Muscle layer of colon (tissue), 2 donors: ENCODE measurements at regions not wholly inside any gene's neighbourhood (a gene's known extent, or its start where the extent isn't known, plus 50 kb on each side); places are given as distances from the start of the nearest gene placed in this dataset.

ENCODE experiments used
- H3K27ac ChIP-seq: one replicate; pipeline ENCODE4 v1.7.0; 2013; ENCODE audit warnings: low read depth, mild to moderate bottlenecking, low read length, moderate library complexity
- H3K27me3 ChIP-seq, 2 donors: one replicate each; pipeline ENCODE4 v1.7.0; 2013; ENCODE audit warnings: low read length in 2 of 2, mild to moderate bottlenecking in 2 of 2; ENCODE audit not compliant: insufficient read depth in 2 of 2, control insufficient read depth in 1 of 2
- H3K36me3 ChIP-seq: one replicate; pipeline ENCODE4 v1.7.0; 2013; ENCODE audit warnings: mild to moderate bottlenecking, low read length; ENCODE audit not compliant: insufficient read depth
- H3K4me1 ChIP-seq: one replicate; pipeline ENCODE4 v1.7.0; 2013; ENCODE audit warnings: mild to moderate bottlenecking, low read length; ENCODE audit not compliant: insufficient read depth
- H3K4me3 ChIP-seq, 2 donors: one replicate each; pipeline ENCODE4 v1.7.0; 2013; ENCODE audit warnings: low read length in 2 of 2, low read depth in 1 of 2, mild to moderate bottlenecking in 1 of 2, moderate library complexity in 1 of 2
- H3K9ac ChIP-seq: one replicate; pipeline ENCODE4 v1.7.0; 2013; ENCODE audit warnings: low read length
- H3K9me3 ChIP-seq: one replicate; pipeline ENCODE4 v1.7.0; 2013; ENCODE audit warnings: mild to moderate bottlenecking, low read length
- donor health status: abdominal sarcoma.
- donor health status: Adenocarcinoma of cecum.

DNA sequence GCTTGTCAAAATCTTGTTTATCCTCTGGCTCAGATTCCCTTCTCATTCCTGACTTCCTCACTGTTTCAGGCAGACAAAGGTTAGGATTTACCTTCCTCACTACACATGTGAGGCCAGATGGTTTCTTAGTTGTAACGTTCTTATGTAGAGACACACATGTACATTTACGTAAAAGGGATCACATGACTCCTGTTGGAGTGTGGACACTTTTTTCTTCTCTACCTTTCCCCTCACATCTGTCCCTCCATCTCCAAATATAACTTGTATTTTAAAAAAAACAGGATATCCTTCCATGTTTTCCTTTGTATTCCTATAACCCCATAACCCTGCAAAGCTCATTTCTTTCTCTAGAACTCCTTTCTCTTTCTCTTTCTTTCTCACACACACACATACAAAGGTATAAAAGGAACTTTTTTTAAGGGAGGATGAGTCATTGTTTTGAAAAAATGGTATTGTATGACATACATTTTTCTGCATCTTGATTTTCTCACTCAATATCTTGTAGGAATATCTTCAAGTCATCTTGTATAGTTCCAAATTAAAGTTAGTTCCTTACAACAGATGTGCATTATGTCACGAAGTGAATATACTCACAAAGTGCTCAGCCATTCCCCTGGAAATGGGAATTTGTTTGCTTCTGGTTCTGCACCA, 78.2 kb upstream of the SULF2 start:
- Histone ChIP-seq H3K4me1 (peaks cover under 1% of the 10 kb centered on the region), H3K9me3 (no peaks in the 10 kb centered on the region), H3K27me3 (no peaks in the 10 kb centered on the region), H3K36me3 (no peaks in the 10 kb centered on the region), H3K9ac (no peak overlapping the region), H3K4me3 (no peak overlapping the region), H3K27ac (no peak overlapping the region)

DNA sequence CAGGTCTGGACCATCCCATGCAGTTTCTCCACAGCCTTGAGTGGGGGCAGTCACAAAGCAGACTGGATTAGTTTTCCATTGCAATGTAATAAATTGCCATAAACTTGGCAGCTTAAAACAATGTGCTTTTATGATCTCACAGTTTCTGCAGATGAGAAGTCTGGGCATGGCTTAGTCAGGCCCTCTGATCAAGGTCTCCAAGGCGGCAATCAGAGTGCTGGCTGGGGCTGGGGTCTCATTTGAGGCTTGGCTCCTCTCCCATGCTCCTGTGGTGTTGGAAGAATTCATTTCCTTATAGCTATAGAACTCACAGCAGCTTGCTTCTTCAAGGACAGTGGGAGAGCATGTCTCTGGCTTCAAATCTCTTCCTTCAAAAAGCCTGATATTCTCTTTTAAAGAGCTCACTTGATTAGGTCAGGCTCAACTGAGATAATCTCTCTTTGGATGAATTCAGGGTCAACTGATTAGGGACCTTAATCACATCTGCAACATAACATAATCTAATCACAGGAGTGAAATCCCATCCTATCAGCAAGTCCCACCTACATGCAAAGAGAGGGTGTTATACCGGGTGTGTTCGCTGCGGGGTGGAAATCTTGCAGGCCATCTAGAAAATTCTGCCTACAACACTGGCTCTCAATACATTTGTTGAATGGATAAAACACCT, 77.4 kb upstream of the SULF2 start:
- Histone ChIP-seq H3K4me1 (peaks cover 8% of the 10 kb centered on the region), H3K27me3 (no peaks in the 10 kb centered on the region), H3K9ac (no peak overlapping the region), H3K4me3 (no peak overlapping the region), H3K9me3 (no peaks in the 10 kb centered on the region), H3K27ac (no peak overlapping the region), H3K36me3 (no peaks in the 10 kb centered on the region)

DNA sequence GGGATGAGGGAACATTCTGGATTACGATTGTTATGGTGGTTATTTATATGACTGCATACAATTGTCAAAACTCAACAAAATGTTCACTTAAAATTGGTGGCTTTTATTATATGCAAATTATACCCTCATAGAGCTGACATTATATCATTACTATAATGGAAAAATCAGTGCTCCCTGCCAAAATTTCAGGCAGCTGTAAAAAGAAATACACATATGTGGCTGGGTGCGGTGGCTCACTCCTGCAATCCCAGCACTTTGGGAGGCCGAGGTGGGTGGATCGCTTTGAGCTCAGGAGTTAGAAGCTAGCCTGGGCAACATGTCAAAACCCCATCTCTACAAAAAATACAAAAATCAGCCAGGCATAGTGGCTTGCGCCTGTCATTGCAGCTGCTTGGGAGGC, 75.8 kb upstream of the SULF2 start:
- Histone ChIP-seq H3K27ac (no peak overlapping the region), H3K9me3 (no peaks in the 10 kb centered on the region), H3K36me3 (no peaks in the 10 kb centered on the region), H3K9ac (no peak overlapping the region), H3K27me3 (no peaks in the 10 kb centered on the region), H3K4me3 (no peak overlapping the region), H3K4me1 (peaks cover 17% of the 10 kb centered on the region)

DNA sequence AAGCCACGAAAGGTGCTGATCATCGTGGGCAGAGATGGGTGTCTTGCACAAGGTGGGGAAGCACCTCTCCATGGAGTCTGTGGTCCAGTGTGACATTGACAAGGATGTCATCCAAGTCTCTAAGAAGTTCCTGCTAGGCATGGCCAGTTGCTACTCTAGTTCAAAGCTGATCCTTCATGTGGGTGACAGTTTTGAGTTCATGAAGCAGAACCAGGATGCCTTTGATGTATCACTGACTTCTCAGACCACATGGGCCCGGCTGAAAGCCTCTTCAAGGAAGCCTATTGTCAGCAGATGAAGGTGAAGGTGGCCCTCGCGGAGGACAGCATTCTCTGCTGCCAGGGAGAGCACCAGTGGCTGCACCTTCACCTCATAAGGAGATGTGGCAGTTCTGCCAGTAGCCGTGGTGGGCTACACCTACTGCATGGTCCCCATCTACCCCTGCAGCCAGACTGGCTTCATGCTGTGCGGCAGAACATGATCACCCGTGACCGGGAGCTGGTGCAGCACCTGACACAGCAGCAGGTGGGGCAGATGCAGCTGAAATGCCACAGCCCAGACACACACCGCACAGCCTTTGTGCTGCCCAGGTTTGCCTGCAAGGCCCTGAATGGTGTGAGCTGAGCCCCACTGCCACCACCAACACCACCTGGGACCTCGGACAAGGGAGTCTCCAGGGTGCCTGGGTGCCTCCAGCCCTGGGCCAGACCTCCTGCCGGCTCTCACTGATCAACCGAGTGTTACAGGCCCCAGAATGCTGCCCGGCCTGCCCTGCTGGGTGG, 75.0 kb upstream of the SULF2 start:
- peaks cover 17% of the 10 kb centered on the region for H3K4me1 ChIP-seq
- H3K9me3 ChIP-seq = no peaks in the 10 kb centered on the region
- H3K4me3 ChIP-seq = no peak overlapping the region
- H3K27ac ChIP-seq = no peak overlapping the region
- H3K36me3 ChIP-seq = no peaks in the 10 kb centered on the region
- H3K27me3 ChIP-seq = no peaks in the 10 kb centered on the region
- no peak overlapping the region for H3K9ac ChIP-seq

DNA sequence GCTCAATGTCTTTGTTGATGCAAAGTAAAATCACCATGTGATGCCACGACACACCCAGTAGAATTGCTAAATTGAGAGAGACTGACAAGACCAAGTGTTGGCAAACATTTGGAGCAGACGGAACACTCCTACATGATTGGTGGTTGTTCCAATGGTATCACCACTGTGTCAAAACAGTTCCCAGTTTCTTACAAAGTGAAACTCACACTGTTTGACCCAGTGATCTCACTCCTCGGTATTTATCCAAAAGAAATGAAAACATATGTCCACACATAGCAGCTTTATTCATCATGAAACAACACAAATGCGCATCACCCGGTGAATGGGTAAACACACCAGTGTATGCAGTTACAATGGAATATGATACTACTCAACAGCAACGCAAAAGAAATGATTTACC, 74.0 kb upstream of the SULF2 start:
- H3K27me3 ChIP-seq = no peaks in the 10 kb centered on the region
- no peak overlapping the region for H3K4me3 ChIP-seq
- H3K9me3 ChIP-seq = no peaks in the 10 kb centered on the region
- no peak overlapping the region for H3K9ac ChIP-seq
- peaks cover 17% of the 10 kb centered on the region for H3K4me1 ChIP-seq
- no peak overlapping the region for H3K27ac ChIP-seq
- H3K36me3 ChIP-seq = no peaks in the 10 kb centered on the region

DNA sequence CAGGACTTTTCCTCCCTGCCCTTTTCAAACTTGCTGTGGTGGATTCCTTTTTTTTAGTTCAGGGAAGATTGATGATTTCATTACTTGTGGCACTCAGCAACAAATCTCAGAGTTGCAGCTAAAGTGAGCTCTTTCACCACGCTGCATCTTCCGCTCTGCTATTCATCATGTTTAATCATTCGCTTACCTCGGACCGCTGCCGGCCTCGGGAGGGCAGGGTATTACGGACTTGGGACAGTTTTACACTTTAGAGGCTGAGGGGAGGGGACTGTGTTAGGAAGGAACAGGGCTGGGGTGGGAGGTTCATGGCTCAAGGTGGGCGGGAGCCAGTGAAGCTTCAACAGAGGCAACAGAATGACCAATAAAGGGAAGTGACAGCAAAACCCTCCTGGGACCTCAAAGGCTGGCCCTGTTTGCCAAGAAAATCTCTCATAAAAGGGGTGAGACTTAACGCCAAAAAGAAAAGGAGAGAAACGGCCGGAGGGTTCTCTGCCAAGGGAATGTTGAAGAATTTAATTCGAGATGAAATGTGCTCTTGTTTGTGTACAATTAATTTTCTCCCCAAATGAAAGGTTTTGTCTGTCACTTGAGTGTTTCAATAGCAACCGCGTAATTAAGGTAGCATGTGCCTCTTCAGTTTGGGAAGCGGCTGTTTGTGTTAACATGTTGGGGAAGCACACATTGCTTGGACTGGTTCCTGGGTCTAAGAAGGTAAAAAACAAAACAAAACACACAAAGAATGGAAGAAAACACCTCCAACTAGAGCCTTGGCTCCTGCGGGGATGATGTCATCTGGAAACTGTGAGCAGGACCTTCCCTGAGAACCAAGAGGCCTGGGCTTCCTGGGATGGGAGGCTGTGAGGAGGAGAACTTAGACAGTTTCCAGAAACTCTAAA, 72.5 kb upstream of the SULF2 start:
- Histone ChIP-seq H3K9me3 (no peaks in the 10 kb centered on the region), H3K9ac (no peak overlapping the region), H3K27ac (no peak overlapping the region), H3K4me3 (no peak overlapping the region), H3K4me1 (peaks cover 17% of the 10 kb centered on the region), H3K36me3 (no peaks in the 10 kb centered on the region), H3K27me3 (no peaks in the 10 kb centered on the region)

DNA sequence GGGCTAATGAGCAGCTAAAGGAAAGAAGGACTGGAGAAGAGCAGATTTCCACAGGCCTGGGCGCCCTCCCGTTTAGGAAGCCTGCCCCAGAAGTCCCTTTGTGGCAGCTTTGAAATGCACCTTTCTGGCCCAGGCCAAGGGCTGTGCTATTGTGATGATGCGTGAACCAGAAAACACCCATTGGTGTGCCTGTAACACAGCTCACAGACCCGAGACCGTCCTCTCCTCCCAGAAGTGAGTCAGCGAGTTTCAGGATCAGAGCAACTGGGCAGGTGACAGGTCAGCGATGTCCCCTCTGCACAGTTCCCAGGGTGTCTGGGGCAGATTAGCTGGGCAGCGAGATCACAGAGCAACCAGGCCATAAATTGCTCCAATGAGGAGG, 71.9 kb upstream of the SULF2 start:
- Histone ChIP-seq H3K9ac (no peak overlapping the region), H3K9me3 (no peaks in the 10 kb centered on the region), H3K4me1 (peaks cover 17% of the 10 kb centered on the region), H3K27ac (no peak overlapping the region), H3K36me3 (no peaks in the 10 kb centered on the region), H3K27me3 (no peaks in the 10 kb centered on the region), H3K4me3 (no peak overlapping the region)

DNA sequence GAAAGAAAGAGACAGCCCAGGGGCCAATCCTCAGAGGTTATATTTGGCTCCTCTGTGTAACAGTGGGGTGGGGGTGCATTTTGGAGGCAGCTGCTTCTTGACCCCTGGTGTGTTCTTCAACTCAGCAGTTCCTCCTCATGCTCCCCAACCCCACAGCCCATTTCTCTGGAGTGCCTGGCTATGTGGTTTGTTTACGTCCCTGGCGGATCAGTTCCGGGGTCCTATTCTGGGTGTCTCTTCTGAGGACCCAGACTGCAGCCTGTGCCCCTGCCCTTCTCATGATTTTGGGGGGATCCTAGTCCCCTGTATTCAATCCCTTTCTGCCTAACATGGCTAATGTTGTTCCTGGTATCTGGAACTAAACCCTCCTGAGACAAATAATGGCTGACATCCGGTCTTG, 70.5 kb upstream of the SULF2 start:
- Histone ChIP-seq H3K9ac (no peak overlapping the region), H3K4me1 (peaks cover 17% of the 10 kb centered on the region), H3K9me3 (no peaks in the 10 kb centered on the region), H3K36me3 (no peaks in the 10 kb centered on the region), H3K27me3 (no peaks in the 10 kb centered on the region), H3K27ac (no peak overlapping the region), H3K4me3 (no peak overlapping the region)

DNA sequence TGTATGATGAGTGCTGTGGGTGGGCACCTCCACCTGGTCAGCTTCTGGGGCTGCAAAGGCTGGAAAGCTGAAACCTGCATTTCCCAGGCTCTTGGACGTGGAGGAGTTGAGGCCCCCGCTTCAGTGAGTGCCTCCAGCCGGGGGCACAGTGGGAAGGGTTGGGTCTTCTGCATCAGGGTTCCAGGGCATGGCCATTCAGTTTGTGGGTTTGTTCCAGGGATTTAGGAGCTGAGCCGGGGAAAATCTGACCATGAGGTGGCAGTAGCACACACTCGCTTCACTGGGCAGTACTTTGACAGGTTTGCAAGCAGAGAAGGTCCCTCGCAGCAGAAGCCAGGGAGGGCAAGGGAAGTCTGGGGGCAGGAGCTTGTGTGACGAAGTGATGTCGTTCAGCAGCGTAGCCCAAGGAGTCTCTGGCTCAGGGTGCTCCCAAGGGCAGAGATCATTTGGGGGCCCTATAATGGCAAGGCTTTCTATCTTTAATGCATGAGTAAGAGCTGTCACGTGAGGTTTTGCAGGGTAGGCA, 69.5 kb upstream of the SULF2 start:
- Histone ChIP-seq H3K4me3 (no peak overlapping the region), H3K27me3 (no peaks in the 10 kb centered on the region), H3K9me3 (no peaks in the 10 kb centered on the region), H3K9ac (no peak overlapping the region), H3K27ac (no peak overlapping the region), H3K36me3 (no peaks in the 10 kb centered on the region), H3K4me1 (peaks cover 17% of the 10 kb centered on the region)

DNA sequence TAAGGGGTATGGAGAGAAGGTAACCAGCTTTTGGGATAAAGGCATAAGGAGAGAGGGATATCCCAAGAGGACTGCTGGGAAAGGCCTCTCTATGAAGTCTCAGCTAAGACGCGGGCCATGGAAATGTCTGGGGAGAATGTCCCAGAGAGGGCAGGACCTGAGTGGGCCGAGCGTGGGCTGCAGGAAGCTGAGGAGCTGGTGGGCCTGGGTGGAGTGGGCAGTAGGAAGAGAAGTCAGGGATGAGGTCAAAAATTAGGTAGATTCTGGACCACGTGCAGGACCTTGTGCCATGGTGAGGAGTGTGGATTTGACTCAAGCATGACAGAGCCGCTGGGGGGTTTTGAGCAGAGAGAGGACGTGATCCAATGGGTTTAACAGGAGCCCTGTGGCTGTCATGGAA, 66.5 kb upstream of the SULF2 start:
- Histone ChIP-seq H3K27me3 (no peaks in the 10 kb centered on the region), H3K9ac (no peak overlapping the region), H3K4me1 (no peaks in the 10 kb centered on the region), H3K4me3 (no peak overlapping the region), H3K27ac (no peak overlapping the region), H3K9me3 (no peaks in the 10 kb centered on the region), H3K36me3 (no peaks in the 10 kb centered on the region)

DNA sequence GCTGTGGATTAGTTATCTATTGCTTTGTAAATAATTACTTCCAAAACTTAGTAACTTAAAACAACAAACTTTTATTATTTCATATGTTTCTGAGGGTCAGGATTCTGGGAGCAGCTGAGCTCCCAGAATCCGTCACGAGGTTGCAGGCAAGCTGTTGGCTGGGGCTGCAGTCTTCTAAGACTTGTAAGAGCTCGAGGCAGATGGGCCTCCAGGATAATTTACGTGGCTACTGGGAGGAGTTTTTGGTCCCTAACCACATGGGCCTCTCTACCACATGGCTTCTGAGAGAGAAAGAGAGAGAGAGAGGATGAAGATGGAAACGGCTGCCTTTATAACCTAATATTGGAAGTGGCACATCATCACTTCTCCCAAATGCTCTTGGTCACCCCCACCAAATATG, 64.9 kb upstream of the SULF2 start:
- H3K9me3 ChIP-seq = no peaks in the 10 kb centered on the region
- no peak overlapping the region for H3K4me3 ChIP-seq
- no peaks in the 10 kb centered on the region for H3K36me3 ChIP-seq
- no peak overlapping the region for H3K27ac ChIP-seq
- no peaks in the 10 kb centered on the region for H3K27me3 ChIP-seq
- no peaks in the 10 kb centered on the region for H3K4me1 ChIP-seq
- no peak overlapping the region for H3K9ac ChIP-seq
